Uterus (tissue), 2 donors: ENCODE measurements at regions not wholly inside any gene's neighbourhood (a gene's known extent, or its start where the extent isn't known, plus 50 kb on each side); places are given as distances from the start of the nearest gene placed in this dataset.

ENCODE experiments used
- POLR2A ChIP-seq, 2 donors: fragments of 450-650 bp; IDR thresholded peaks; one replicate each; pipeline ENCODE4 v1.6.1; 2016; ENCODE audit warnings: antibody characterized with exemption in 2 of 2, mild to moderate bottlenecking in 1 of 2, moderate library complexity in 1 of 2
- TF ChIP-seq, protein P1 (sequence below), 4 experiments: fragments of 200-600 bp in 2 of 4; fragments of 450-650 bp in 2 of 4; sonication (generic) in 2 of 4; IDR thresholded peaks; one replicate each; pipeline ENCODE4 v1.5.1; 2016 to 2019; ENCODE audit warnings: antibody characterized with exemption in 4 of 4, mild to moderate bottlenecking in 2 of 4, moderate library complexity in 1 of 4

DNA sequence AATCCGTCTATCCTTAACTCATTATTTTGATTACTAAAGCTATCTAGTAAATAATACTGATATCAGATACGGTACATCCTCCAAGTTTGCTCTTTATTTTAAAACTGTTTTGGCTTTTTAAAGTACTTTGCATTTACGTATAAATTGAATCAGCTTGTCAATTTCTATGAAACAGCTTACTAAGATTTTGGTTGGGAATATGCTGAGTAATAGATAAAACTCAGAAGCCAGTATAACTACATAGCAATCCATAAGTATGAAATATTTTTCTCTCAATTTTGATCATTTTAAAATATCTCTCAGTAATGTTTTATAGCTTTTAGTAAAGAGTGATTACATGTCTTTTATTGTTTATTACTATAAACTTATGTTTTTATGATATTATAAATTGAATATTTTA lies 116.2 kb upstream of the SOX11 start:
- TF ChIP-seq, protein P1, sequence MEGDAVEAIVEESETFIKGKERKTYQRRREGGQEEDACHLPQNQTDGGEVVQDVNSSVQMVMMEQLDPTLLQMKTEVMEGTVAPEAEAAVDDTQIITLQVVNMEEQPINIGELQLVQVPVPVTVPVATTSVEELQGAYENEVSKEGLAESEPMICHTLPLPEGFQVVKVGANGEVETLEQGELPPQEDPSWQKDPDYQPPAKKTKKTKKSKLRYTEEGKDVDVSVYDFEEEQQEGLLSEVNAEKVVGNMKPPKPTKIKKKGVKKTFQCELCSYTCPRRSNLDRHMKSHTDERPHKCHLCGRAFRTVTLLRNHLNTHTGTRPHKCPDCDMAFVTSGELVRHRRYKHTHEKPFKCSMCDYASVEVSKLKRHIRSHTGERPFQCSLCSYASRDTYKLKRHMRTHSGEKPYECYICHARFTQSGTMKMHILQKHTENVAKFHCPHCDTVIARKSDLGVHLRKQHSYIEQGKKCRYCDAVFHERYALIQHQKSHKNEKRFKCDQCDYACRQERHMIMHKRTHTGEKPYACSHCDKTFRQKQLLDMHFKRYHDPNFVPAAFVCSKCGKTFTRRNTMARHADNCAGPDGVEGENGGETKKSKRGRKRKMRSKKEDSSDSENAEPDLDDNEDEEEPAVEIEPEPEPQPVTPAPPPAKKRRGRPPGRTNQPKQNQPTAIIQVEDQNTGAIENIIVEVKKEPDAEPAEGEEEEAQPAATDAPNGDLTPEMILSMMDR (IDR thresholded peaks at IDR 0.05) = no peak
- TF ChIP-seq POLR2A (IDR thresholded peaks at IDR 0.05) = no peak
